ENCODE measurements at regions not wholly inside any gene's neighbourhood (a gene's known extent, or its start where the extent isn't known, plus 50 kb on each side); places are given as distances from the start of the nearest gene placed in this dataset.

- TF ChIP-seq SIN3A (IDR thresholded peaks at IDR 0.05; ENCODE audit: borderline replicate concordance, insufficient read depth, low read length), result peak; percentile 64; the same call in 1 of the 2 replicates
- no peak for TF ChIP-seq TAF1 (IDR thresholded peaks at IDR 0.05; ENCODE audit: borderline replicate concordance, insufficient read depth, low read length)
Observed at GRCh38 chr3:90052425-90052950, 945.1 kb downstream of the EPHA3 start.
